Kidney glomerular epithelial cell (primary cell): ENCODE measurements at regions not wholly inside any gene's neighbourhood (a gene's known extent, or its start where the extent isn't known, plus 50 kb on each side); places are given as distances from the start of the nearest gene placed in this dataset.
A peak's percentile ranks its signal among the peaks of the same experiment; 100 is the strongest.

Source experiments
- DNase-seq: peaks from one replicate; lab custom pipeline; 2025; lab: John Stamatoyannopoulos, UW

DNA sequence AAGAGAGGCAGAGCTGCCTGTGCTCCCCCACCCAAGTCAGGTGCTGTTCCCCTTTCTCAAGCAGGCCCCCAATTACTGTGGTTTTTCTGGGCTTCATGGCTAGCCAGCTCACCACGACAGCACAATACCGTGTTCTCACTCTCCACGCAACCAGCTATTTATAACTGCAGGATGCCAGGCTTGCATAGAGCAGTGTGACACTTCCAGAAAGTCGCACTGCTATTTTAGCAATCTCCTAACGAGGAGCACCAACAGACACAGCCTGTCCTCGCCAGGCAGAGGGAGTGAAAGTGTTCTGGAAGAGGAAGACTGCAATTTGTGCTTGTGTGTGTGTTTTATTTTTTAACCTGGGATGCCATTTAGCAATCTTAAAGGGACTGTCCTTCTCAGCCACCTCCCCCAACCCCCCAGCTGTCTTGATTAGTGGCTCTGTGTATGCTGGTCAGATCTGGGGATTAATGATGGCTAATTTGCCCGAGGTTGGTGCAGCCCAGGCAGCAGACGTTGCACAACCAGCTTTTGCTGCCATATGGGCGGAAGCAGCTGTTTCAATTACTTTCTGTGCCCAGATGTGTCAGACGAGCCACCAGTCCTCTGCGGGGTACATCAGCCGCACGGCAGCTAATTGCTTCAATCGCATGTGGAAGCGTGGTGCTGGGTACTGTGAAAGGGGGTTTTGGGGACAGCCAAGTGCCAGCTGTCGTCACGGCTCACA is 268.0 kb upstream of the ARRDC4 start:
- DNase-seq, result no peak

DNA sequence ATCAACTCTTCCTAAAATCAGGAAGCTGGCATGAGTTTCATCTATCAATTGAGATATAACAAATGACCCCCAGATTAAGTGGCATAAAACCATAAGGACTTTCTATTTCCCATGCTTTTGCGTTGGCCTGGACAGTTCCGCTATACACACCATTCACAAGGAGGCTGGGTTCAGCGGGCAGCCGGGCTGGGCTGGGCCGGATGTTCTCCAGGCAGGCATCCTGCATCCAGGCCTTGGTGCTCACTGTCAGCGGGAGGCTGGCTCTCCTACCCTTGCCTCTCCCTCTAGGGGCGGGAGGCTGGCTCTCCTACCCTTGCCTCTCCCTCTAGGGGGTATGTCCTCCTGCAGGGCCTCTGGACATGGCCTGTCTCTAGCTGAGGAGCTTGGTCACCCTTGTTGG is 266.0 kb upstream of the ARRDC4 start:
- DNase-seq, result no peak

DNA sequence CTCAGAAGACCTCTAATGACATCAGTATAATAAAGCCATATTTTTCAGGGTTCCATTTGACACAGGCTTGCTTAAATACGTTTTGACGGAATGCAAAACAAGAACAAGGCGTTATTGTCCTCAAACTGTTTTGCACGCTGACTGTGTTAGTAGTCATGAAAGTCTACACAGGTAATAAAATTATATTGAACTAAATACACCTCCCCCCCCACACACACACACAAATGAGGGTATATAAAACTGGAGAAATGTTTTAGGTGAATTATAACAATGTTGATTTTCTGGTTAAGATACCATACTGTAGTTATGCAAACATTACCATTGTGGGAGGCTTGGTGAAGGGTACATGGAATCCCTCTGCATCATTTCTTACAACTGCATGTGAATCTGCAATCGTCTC is 257.1 kb upstream of the ARRDC4 start:
- DNase-seq, result no peak

GRCh38 chr15:97706059-97706458 is 254.4 kb upstream of the ARRDC4 start:
- DNase-seq, result no peak

DNA sequence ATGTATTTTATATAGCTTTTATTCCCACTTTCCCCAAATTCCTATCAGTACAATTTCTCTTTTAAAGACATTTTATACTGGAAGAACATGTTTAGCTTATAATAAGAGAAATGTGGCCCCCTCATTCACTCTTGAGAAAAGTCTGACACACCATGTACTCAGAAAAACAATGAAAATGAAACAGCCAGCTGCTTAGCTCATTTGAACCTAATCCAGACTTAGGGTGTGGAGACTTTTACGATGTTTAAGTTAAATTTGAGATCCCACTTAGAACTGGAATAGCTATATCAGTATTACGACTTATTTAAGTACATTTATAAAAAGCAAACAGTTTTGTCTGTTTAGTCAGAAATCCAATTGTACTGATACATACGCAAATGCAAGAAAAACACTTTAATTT is 252.3 kb upstream of the ARRDC4 start:
- DNase-seq, result no peak

DNA sequence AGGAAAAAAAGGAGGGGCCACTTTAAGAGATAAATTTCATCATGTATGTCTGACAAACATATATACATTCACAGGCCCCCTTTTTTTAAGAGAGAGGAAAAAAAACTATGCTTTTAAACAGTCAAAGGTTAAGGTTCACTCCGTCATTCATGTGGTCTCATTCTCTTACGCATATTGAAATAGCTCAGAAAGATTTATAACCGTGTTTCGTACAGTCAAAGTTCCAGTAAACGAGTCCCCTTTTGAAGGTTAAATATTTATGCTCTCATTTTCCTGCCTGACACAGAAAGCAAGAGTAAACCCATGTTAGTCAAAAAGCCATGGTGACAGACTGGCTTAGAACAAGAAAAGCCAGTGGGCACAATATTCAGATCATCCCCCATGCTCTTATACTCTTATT is 248.0 kb upstream of the ARRDC4 start:
- DNase-seq, result no peak

DNA sequence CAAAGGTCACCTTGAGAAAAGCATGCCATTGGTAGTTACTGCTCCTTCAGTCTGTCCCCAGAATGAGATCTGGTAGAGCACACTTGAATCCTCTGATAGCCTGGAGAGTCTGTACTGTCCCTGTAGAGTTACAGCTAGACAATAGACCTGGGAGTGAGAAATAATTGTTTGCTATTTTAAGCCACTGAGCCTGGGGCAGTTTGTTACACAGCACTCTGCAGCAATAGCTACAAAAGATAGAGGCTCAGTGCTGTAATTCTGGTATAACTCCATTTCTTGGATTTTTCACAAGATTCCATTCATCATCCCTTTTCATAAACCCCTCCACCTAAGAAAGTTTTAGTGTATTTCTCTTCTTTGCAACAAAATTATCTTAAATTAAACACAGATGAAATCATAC is 242.7 kb upstream of the ARRDC4 start:
- no peak for DNase-seq

GRCh38 chr15:97718509-97718908 is 242.0 kb upstream of the ARRDC4 start:
- no peak for DNase-seq

GRCh38 chr15:97728791-97729190 is 231.7 kb upstream of the ARRDC4 start:
- no peak for DNase-seq

GRCh38 chr15:97729270-97729669 is 231.2 kb upstream of the ARRDC4 start:
- no peak for DNase-seq

- no peak for DNase-seq
Measured at GRCh38 chr15:97730315-97730714, 230.2 kb upstream of the ARRDC4 start.

DNA sequence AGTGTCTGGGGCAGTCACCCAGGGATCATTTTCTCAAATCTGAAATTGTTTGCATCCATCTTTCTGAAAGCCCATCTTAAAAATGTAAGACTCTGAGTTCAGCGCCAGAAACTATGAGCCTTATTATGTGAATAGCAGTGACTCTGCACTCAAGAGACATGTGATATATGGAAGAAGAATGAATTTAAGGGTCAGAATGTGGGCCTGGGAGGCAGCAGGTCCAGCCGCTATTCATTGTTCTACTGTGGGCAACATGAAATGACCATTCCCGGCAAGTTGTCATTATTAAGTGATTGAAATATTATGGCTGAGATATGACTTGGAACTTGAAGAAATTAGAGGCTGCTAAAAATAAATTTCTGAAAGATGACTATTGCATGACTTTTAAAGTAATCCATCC is 228.6 kb upstream of the ARRDC4 start:
- DNase-seq, result no peak

- no peak for DNase-seq
Measured at GRCh38 chr15:97733373-97733772, 227.1 kb upstream of the ARRDC4 start.

DNA sequence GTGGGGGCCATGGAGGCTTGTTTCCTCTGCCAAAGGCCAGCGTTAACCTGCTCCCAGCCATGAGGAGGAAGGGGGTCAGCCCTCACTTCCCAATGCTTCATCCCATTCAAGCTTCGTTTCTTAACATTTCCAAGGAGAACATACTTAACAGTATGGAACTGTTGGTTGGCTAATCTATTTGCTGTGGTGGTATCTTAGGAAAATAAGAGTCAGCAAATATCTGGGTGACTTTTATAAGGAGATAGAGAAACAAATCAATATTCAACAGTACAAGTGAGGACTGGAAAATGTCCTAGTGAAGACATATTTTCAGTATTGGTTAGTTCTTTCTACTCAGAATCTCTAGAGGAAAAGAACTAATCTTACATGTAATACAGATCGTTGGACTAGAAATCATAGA is 223.8 kb upstream of the ARRDC4 start:
- no peak for DNase-seq

- DNase-seq, result no peak
Measured at GRCh38 chr15:97745481-97746071, 214.9 kb upstream of the ARRDC4 start.

GRCh38 chr15:97747342-97747741 is 213.2 kb upstream of the ARRDC4 start:
- no peak for DNase-seq

DNA sequence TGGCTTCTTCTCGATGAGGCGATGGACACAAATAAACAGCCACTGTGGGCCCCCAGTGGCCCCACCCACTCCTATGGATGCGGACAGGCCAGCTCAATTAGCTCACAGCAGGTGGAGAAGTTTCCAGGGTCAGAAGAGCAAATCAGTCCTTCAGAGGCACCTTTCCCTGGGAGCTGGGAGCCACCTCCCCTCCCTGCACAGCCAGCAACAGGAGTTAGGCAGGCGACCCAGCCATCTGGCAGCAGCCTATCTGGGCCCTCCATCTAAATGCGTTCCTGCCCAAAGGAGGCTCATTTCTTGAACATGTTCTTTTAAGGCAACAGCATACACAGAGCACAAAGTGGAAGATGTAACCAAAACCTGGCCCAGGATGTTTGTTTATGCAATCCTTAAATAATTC is 211.9 kb upstream of the ARRDC4 start:
- DNase-seq, result no peak

GRCh38 chr15:97750060-97750459 is 210.4 kb upstream of the ARRDC4 start:
- DNase-seq, result no peak

DNA sequence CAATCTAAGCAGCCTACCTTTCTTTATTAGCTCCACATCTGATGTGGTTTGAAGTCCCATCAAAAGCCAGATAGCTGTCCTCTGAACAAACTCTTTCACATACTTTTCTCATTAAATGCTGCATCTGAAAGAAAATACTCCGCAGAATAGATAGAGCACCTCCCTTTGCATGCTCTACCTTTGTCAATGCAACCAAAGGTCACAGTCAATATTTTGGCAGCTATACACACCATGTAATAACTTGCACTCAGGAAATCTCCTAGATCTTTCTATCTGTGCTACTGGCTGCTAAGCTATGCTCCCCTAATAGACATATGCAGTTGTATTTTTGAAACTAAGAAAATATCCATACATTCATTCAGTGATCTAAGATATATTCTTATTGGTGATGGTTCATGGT is 204.8 kb upstream of the ARRDC4 start:
- DNase-seq, result no peak

DNA sequence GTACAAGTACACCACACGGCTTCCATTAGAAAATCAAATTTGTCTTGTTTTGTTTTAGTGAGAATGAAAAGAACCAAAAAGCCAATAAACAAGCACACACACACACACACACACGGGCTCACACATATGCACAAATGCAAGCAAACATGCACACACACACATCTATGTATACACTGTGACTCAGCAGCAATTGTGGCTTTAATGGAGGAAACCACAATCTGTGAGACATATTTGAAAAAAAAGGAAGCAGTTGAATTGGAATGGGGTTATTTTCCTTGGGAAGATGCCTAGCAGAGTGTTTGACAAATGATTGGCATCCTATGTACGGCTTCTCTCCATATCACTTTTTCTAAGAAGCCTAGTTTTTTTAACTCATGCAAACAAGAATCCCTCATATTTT is 201.1 kb upstream of the ARRDC4 start:
- peak; percentile 6 for DNase-seq

DNA sequence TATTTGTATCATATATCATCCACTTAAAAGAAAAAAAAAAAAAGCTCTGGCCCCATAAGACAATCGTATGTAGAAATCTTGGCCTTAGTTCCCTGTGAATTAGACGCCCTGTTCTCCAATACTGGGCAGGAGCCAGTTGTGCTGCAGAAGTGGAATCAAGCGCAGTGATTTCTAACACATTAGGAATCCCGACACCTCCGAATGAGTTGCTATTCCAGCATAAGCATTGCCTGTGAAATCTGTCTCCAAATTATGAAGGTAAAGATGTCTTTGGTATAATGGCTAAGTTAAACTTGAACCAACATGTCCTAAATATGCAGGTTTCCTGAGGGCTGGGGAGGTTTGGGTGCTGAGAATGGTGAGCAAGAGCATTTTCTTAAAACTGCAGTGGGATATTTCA is 199.4 kb upstream of the ARRDC4 start:
- no peak for DNase-seq

DNA sequence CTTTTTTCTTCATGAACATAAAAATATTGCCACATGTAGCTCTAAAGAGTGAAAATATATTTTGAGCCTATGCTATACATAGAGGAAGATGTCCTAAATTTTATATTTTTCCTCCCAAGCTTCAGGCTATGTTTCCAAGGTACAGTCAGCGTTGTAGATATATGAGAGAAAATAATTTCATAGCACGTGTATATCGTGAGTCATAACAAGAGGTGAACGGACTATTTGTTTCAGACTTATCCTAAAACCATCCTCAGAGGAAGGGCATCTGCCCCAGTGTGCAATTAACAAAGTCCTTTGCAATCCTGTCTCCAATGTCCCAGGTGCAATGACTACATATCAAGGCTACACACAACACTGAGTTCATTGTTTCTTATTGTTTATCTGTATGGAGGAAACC is 177.3 kb upstream of the ARRDC4 start:
- no peak for DNase-seq

- no peak for DNase-seq
Measured at GRCh38 chr15:97786741-97787140, 173.8 kb upstream of the ARRDC4 start.

DNA sequence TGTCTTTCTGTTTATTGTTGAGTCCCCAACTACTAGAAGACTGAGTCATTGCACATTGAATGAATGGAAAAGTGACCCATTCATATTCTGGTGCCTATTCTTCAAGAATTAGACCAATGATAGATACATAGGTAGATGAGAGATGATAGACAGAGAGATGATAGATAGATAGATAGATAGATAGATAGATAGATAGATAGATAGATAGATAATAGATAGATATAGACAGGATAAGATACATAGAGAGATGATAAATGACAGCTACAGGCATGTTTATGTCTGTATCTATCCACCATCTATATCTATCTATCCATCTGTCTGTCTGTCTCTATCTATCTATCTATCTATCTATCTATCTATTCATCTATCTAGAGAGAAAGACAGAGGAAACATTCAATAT is 170.3 kb upstream of the ARRDC4 start:
- no peak for DNase-seq
